WERI-Rb-1 (cell line): ENCODE measurements at regions not wholly inside any gene's neighbourhood (a gene's known extent, or its start where the extent isn't known, plus 50 kb on each side); places are given as distances from the start of the nearest gene placed in this dataset.

Source experiments
- DNase-seq: peaks from one replicate; pipeline ENCODE4 v3.0.0-alpha.2; 2020
- H3K27ac ChIP-seq: fragments of 250-450 bp; sonication (Bioruptor Pico); 2 replicates; pipeline ENCODE4 v1.5.1; 2020; ENCODE audit warnings: mild to moderate bottlenecking, moderate library complexity
- H3K27me3 ChIP-seq: fragments of 250-450 bp; sonication (Bioruptor Pico); 2 replicates; pipeline ENCODE4 v1.5.1; 2021; ENCODE audit warnings: mild to moderate bottlenecking, low read depth, moderate library complexity; ENCODE audit not compliant: insufficient read depth, severe bottlenecking
- H3K36me3 ChIP-seq: fragments of 250-450 bp; sonication (Bioruptor Pico); 2 replicates; pipeline ENCODE4 v1.5.1; 2020; ENCODE audit warnings: mild to moderate bottlenecking, moderate library complexity
- H3K4me3 ChIP-seq: 2 replicates; pipeline ENCODE4 v1.5.1; 2011; ENCODE audit warnings: low read depth, mild to moderate bottlenecking, control low read depth, low read length
- H3K9me3 ChIP-seq: fragments of 250-450 bp; sonication (Bioruptor Pico); 2 replicates; pipeline ENCODE4 v1.5.1; 2021; ENCODE audit warnings: mild to moderate bottlenecking, moderate library complexity; ENCODE audit not compliant: severe bottlenecking
- TF ChIP-seq, protein P1 (sequence below): IDR thresholded peaks from 2 replicates; pipeline ENCODE4 v1.5.1; 2011; ENCODE audit warnings: low read depth, mild to moderate bottlenecking, control low read depth, inconsistent platforms, low read length

- Histone ChIP-seq H3K9me3 (no peaks in the 10 kb centered on the region), H3K4me3 (no peak overlapping the region), H3K36me3 (no peaks in the 10 kb centered on the region), H3K27ac (no peak overlapping the region), H3K27me3 (no peaks in the 10 kb centered on the region)
- TF ChIP-seq, protein P1, sequence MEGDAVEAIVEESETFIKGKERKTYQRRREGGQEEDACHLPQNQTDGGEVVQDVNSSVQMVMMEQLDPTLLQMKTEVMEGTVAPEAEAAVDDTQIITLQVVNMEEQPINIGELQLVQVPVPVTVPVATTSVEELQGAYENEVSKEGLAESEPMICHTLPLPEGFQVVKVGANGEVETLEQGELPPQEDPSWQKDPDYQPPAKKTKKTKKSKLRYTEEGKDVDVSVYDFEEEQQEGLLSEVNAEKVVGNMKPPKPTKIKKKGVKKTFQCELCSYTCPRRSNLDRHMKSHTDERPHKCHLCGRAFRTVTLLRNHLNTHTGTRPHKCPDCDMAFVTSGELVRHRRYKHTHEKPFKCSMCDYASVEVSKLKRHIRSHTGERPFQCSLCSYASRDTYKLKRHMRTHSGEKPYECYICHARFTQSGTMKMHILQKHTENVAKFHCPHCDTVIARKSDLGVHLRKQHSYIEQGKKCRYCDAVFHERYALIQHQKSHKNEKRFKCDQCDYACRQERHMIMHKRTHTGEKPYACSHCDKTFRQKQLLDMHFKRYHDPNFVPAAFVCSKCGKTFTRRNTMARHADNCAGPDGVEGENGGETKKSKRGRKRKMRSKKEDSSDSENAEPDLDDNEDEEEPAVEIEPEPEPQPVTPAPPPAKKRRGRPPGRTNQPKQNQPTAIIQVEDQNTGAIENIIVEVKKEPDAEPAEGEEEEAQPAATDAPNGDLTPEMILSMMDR = no peak
- DNase-seq = no peak
Measured at GRCh38 chr6:56339524-56339923, 92.1 kb upstream of the COL21A1 start.

DNA sequence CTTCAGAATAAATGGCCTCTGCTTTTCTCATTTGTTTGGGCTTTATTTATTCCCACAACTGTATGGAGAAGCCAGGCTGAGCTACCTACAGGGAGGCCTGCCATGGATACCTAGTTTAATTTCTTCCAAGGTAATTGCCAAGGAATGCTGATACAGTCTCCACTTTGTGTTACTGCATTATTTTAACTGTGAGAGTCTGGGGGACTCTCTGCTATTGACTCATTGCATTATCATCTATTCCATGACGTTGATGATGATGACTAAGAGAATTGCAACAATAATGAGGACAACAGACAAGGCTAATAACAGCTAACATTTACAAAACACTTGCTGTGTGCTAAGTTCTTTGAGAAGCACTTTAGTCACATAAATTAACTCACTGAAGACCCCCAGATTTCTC is 88.3 kb upstream of the COL21A1 start:
- Histone ChIP-seq H3K27me3 (no peaks in the 10 kb centered on the region), H3K27ac (no peak overlapping the region)
- TF ChIP-seq, protein P1 = no peak

GRCh38 chr6:56334937-56335336 is 87.6 kb upstream of the COL21A1 start:
- H3K4me3 ChIP-seq = no peak overlapping the region
- H3K27me3 ChIP-seq = no peaks in the 10 kb centered on the region
- no peak for DNase-seq
- no peaks in the 10 kb centered on the region for H3K36me3 ChIP-seq
- no peak overlapping the region for H3K27ac ChIP-seq
- no peaks in the 10 kb centered on the region for H3K9me3 ChIP-seq
- TF ChIP-seq, protein P1 = no peak

More for the DNA sequence above, 88.3 kb upstream of the COL21A1 start:
- H3K4me3 ChIP-seq = no peak overlapping the region
- H3K9me3 ChIP-seq = no peaks in the 10 kb centered on the region
- H3K36me3 ChIP-seq = no peaks in the 10 kb centered on the region
- DNase-seq = no peak

DNA sequence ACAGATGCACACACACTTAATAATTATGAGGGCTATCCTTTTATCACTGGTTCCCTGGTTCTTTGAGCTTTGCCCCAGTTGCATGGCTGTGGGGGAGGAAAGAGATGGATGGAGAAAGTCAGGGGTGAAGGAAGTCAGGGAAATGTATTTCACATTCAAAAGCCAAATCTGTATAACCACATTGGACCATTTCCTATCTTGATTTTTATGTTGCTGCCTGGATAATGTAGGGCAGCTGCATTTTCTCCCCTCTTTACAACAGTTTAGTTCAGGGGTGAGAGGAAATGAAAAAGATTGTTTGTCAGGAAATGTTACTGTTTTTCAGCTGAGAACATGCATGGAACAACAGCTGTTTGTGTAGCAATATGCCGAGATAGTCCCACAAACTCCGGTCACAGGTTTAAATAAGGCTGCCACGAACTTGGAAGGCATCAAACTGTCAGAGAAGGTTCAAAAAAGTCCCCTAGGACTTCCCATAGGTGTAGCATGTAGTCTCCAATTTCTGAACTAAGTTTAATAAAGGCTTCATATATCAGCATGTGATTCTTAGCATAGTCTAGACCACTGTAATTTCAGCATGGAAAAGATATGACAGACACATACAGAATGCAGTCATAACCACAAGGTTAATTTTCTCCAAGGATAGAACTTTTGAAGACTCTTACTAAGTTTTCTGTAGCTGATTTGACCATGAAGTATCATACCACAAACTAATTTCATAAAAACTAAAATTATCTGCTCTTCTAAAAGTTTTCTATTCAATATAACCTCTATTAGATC is 82.1 kb upstream of the COL21A1 start:
- Histone ChIP-seq H3K4me3 (no peak overlapping the region), H3K36me3 (no peaks in the 10 kb centered on the region), H3K9me3 (no peaks in the 10 kb centered on the region), H3K27me3 (no peaks in the 10 kb centered on the region), H3K27ac (no peak overlapping the region)
- TF ChIP-seq, protein P1 = no peak
- no peak for DNase-seq

GRCh38 chr6:56328728-56329090 is 81.3 kb upstream of the COL21A1 start:
- no peaks in the 10 kb centered on the region for H3K9me3 ChIP-seq
- TF ChIP-seq, protein P1 = no peak

More at GRCh38 chr6:56328728-56329090, 81.3 kb upstream of the COL21A1 start:
- Histone ChIP-seq H3K36me3 (no peaks in the 10 kb centered on the region), H3K4me3 (no peak overlapping the region), H3K27ac (no peak overlapping the region), H3K27me3 (no peaks in the 10 kb centered on the region)
- DNase-seq = no peak
